Suppressor macrophage treated with lipopolysaccharide for 1 hour (primary cell): ENCODE measurements at regions not wholly inside any gene's neighbourhood (a gene's known extent, or its start where the extent isn't known, plus 50 kb on each side); places are given as distances from the start of the nearest gene placed in this dataset.

Experiments
- DNase-seq, 3 donors: peaks; one replicate each; pipeline ENCODE4 v3.0.0-alpha.2; 2020 to 2022

DNA sequence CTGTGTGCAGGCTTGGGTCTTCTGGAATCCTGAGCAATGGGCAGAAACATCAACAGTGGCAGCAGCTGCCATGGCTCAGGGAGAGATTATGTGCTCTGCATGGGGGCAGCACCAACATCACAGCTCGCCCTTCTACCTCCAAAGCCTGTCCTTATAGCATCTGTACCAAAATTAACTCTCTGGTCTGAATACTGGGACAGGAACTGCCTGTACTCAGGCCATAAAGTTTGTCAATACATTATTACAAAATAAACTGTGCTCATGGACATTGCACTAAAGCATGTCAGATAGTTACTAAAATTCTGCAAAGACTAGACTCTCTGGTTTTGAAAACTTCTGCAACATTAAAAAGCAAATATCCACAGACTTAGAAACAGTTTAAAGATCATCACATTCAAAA lies 91.6 kb downstream of the ZC3H11B start:
- DNase-seq, result no peak

DNA sequence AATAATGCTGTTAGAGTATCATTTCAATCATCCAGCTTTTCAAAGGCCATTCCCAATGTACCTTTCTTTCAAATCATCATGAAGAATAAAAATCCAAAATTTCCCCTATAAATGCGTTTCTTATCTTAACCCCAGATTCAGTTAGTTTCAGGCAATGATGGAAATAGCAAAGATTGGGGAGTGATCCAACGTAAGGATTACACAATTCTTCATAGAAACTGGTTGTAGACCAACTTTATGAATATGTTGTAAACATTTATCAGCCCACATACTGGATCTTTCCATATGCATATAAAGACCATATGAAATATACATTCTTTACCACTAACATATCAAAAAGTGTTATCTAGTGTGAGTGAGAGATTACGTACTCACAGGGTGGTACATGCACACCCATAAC lies 92.7 kb downstream of the ZC3H11B start:
- DNase-seq, result no peak

DNA sequence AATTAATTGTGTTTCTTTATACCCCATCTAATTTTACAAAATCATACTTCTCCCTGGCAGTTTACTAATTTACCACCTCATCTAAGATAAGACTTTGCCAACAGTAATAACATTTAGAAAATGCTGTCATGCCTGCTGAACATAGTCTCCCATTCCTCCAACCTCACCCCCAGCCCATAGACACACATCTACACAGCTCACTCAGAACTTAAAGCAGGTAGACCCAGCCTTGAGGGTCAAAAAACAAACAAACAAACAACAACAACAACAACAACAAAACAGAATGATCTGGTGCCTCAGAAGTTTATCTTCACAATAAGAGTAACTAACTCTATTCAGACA lies 94.0 kb downstream of the ZC3H11B start:
- DNase-seq, result no peak

DNA sequence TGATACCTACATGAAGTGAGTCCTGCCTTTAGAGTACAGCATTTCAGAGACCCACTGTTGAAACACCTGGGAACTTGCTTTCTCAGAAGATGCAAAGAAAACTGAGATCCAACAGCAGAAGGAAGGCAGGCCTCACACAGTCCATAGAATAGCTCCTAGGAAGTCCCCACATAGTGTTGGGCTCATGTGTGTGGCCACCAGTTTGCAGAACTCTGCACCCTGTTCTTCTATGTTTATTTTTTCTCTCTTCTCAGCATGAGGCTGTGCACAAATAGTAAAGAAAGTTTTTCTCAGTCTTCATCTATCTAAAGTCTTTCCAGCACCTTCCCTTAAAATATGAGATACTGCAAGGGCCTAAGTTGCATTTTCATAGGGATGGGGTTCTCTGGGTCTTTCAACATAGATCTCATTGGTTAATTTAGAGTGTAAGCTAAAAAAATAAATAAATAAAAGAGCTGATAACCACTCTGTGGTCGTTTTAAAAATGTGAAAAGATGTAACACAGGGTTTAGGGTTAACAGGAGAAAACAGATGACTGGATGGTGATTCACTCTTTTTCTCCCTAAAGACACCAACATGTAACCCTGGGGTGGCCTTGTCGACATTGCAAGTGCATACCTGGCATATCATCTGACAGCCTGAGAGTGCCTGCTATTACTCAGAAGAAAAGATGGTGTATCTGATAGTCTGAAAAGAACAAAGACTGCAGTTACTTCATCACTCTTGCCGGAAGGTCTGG lies 94.6 kb downstream of the ZC3H11B start:
- no peak for DNase-seq

DNA sequence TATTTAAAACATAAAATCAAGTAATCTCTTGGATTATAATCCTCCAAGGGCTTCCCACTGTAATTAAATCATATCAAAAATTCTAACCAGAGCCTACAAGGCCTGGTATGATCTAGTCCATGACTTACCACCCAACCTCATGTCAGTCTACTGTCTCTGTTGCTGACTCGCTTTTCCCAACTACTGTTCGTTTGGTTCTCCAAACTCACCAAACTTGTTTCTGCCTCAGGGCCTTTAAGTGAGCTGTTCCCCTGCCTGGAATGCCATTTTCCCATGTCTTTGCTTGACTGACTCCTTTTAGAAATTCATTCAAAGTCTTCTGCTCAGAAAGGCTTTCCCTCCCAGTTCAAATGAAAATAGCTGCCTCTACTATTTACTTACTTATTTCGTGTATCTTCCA lies 95.9 kb downstream of the ZC3H11B start:
- DNase-seq, result no peak

DNA sequence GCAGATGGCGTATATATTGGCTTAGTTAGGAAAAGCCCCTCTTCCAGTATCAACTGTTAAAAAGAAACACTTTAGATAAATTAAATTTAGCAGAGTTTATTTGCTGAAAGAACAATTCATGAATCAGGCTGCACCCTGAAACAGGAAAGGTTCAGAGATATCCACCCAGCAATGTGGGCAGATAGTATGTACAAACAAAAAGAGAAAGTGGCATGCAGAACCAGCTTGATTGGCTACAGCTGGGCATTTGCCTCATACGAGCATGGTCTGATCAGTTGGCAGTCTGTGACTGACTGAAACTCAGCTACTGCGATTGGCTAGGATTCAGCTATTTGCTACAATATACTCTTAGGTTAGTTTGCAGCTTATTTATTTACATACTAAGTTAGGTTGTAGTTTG lies 98.2 kb downstream of the ZC3H11B start:
- no peak for DNase-seq

DNA sequence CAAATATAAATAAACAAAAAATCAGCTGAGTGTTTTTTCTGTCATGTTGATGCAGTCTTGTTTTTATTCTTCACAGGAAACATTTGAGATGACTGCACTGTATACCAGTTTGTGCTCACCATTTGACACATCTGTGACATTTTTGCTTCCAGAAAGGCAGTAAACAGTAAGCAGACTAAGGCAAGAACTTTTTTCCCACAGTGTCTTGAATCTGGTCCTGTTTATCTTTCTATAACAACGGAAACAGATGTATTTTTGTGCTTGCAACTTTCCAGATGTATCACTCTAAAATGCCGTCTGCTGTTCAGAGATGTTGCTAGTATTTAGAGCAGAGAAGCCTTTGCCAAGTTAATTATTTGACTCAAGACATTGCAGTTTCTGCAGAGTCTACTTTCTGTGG lies 105.5 kb downstream of the ZC3H11B start:
- no peak for DNase-seq

DNA sequence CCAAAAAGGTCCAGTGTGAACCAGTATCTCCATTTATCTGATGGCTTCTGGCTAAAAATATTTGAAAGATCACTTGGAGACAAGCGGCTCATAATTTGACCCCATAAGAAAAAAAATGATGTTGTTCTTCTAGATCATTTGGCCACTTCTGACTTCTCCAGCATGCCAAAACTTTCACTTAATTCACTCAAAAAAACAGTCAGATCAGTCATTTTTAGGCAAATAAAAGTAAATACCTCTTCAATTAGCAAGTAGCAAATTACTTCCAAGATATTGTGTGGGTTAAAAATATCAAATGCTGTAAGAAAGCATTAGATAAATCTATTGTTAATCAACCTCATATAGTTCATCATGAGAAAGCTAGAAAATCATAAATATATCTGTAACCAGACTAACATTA lies 106.0 kb downstream of the ZC3H11B start:
- no peak for DNase-seq

DNA sequence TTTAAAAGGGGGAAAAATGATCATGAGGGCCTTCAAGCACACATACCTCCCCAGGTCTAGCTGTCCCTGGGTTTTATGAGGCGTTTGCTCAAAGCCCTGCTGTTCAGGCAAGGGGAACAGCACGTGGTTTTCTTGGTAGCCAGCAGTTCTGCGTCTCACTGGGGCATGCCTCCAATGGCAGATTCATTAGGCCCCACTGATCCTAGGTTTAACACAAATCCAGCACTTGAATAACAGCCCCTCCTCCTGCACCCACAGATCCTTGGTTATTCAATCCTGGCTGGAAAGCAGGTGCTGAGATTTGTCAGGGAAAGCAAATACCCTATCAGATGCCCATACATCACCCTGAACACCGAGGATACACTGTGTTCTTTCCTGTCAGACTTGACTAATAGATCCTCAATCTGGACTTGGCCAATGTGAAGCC lies 106.4 kb downstream of the ZC3H11B start:
- no peak for DNase-seq

DNA sequence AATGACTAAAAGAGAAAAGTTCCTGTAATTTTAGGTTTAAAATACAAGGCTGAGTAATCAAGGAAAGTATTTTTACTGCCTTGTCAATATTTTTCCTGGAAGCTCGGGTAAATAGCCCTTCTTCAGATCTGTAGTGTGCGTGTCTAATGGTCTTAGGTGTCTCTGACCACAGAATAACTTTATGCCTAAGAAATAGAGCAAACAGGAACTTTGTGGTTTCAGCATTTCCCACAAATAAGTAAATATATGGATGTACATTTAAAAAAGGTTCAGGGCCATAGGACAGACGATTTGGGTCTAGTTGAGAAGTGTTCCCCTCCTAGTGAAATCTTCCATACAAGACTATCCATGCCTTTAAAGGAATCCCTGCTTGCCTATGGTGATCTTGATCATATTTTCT lies 107.0 kb downstream of the ZC3H11B start:
- DNase-seq, result no peak

DNA sequence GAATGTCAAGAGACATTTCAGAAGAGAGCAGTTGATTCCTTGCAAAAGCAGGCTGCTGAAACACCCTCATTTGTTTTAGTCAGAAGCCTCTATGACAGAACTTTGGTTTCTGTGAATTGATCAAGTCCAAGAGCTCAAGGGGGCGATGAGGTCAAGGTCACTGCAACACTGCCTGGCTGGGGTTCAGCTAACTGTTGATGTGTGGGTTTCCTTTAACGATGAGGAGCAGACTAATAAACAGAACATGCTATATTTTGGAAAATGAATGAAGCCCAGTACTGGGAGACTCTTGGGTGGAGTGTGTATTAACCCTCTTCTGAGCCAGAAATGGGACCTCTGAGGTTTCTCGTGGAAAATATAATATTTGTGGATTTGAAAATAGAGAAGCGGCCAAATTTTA lies 109.3 kb downstream of the ZC3H11B start:
- no peak for DNase-seq

DNA sequence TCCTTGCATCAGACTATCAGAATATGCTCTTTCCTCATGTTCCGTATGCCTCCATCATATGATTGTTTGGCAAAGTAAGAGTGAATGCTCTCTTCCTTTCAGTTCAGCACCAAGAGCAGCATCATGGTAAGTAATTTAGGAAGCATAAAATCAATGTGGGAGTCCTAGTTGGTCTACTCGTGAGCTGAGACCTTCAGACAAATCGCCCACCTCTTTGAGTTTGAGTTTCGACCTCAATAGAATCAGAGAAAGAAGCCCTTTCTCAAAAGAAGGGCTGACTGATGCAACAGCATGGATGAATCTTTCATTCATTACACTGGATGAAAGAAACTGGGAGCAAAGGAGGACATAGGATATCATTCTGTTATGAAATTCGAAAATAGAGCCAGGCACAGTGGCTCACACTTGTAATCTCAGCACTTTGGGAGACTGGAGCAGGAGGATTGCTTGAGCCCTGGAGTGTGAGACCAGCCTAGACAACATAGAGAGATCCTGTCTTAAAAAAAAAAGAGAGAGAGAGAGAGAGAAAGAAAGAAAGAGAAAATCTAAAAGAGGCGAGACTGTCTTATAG lies 112.5 kb downstream of the ZC3H11B start:
- no peak for DNase-seq

DNA sequence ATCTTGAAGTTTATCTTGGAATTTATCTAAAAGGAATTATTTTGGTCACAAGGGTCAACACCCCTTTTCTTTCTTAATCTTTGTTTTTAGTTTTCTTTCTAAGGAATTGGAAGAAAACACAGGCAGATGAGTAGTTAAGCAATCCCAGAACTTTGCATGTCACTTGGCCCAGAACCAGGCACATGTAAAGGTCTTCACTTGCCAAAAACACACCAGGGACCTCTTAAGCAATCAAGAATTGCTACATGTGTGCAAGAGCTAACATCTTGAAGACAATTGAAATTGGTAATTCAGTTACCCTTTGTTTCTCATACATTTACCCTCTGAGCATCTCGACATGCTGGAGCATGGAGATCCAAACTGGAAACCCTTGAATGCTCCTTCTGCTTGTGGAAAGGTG lies 114.2 kb downstream of the ZC3H11B start:
- DNase-seq, result no peak

DNA sequence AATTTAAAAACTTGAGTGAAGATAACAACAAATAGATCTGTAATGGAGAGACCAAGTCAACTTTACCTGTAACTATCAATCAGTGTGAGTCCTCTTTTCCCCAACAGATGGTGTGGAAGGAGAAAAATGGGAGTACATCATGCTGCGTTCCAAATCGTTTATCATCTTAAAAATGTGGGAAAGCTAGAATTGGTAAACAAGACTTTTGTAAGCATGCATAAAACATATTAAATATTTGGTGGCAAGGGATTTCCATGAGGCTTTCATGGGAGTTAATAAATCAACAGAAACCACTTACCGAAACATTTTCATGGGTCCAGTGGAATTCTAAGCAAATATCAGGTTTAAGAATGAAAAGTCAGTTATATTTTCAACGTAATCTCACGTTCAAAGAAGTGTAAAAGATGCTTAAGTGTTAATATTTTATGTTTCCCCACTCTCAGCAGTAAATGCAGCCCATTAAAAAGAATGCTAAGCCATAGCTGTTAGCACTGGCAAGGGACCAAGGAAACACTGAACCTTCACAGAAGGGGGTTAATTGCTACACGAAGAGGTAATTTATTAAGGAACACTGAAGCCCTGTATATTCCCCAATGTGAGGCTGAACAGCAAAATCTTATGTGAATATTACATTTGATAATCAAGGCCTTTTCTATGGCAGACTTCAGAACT lies 117.0 kb downstream of the ZC3H11B start:
- no peak for DNase-seq

DNA sequence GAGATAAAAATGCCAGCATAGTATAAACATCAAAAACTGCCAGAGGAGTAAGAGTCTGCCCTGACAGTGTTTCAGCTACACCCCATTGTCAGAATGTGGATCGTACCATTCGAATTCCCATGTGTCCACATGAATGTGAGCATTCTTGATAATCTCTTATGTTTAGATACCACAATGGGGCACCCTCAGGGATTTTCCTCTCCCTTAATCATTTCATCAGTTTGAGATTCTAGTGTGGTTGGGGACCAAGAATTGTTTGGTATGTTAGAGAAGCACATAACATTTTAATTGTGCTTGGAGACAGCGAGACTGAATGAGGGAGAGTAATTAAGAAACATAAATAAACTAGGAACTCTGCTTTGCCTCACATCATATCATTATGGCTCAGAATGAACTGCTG lies 120.2 kb downstream of the ZC3H11B start:
- DNase-seq, result no peak

DNA sequence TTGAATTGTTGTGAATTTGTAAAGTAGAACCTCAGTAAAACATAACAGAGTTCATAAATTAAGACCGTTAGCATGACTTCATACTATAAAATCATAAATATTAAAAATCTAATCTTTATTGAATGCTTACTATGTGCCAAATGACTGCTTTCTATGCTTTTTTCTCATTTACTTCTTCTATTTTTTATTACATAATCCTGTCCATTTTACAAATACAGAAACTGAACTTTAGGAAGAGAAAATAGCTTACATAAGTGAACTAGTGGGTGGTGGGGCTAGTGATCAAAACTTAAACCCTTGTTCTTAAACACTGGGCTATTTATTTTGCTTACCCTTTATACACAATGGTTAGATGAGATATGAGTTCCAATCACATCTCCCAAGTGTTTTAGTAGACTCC lies 122.3 kb downstream of the ZC3H11B start:
- DNase-seq, result peak; percentile 17 to 67 (median 53)

DNA sequence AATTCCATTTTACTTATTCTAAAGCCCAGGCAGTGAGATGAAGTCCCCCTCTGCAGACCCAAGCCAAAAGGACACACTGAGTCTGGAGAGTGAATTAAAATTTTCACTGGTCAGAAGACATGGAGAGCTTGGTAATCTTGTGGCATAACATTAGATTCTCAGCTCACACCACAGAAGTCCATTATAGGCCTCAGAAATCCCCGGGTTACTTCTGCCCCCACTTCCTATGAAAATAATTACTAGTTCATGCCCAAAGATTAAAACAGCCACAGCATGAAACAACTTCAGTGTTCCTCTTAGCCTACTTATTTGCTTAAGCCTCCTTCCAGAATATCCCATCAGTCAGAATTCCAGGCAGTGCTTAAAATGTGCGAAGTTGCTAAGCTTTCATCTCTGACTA lies 123.3 kb downstream of the ZC3H11B start:
- DNase-seq, result peak in 1 of 3 donors; percentile 19

DNA sequence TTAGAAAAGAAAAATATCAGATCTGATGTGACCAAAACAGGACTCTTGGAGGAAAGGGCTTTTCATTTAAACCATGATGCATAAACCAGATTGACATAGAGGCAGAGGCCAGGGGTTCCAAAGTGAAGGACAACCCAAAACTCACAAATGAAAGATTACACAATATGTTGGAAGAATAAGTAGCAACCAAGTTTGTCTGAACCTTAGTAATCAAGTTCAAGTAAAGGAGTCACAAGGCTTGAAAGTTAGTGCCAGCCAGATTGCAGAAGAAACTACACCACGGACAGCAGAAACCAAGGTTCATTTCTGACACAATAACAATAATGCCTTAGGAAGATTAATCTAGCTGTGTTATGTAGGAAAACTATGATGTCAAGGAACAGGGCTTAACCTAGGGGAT lies 124.6 kb downstream of the ZC3H11B start:
- DNase-seq, result peak in 1 of 3 donors; percentile 18

DNA sequence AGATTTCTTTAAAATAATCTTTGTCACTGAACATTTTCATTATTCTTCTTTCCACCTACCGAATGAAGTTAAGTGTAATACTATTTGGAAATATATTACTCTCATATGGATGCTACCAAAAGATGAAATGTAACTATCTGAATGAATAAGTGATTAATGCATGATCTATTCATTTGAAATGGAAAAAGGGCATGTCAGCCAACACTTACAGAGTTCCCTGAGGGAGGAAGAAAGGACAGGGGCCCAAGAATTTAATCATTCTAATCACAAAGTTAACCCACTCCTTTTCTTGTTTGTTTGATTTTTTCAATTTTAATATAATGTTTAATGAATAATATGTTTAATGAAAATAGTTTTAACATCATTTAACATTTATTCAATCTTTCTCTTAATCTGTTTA lies 129.4 kb downstream of the ZC3H11B start:
- DNase-seq, result no peak

DNA sequence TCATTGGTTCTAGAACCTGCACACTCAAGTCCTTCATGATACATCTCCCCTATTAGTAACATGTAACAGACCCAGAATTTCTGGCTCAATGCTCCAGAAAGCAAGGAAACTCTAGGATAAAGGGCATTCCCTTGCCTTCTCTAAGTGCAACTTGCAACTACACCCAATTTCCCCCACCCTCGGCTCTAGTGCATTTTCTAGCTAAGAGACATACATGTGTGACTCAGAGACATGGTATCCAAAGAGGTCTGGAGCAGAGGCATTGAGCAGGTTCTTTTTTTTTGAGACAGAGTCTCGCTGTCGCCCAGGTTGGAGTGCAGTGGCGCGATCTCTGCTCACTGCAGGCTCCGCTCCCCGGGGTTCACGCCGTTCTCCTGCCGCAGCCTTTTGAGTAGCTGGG lies 132.9 kb downstream of the ZC3H11B start:
- no peak for DNase-seq

DNA sequence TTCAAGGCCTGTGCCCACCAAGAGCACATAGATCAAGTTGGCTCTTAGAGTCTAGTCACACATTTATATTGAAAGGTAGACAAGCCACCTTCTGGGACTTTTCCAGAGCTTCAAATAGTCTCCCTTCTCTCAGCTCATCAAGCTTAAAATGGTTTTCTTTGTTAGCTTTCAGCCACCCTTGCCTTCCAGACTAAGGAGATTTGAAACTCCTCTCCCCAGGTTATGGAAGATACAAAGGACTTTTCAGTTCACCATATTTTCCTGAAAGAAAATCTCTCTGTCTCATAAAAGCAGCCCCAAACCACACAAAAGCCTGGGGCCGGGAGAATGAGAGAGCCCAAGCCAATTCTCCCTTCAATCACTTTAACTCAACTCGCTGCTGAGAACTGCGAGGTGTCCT lies 134.1 kb downstream of the ZC3H11B start:
- DNase-seq, result no peak

DNA sequence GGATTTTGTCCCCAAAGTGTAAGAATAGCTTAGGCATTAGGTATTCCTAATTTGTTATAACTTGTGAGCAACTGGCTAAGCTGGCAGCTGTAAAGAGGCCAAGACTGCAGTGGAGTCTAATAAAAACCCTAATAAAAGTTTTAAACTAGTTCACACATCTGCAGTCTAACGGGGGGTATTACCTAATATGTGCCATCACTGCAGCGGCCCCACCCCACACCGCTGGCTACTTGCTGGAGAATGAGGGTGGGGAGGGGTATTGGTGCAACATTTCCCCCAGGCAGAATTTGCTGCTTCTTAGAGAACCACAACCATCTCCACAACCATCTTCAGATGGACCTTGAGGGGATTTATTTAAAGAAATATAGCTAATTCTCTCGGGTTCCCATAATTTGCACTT lies 135.0 kb downstream of the ZC3H11B start:
- DNase-seq, result no peak

DNA sequence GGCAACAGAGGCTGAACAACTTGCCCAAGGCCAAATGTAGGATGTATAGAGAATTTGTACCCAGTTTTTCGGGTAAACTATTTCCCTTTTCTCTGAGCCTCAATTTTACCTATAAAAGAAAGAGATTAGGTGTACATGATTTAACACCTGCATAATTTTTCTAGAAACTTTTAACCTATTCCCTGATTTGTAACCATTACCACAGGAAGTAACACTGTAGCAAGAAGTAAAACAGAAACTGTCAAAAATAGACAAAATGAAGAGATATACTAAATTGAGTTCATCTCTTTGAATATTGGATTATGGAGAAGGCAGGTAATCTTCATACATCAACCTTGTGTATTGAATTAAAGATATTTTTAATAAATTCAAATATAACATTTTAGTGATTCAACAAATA lies 136.2 kb downstream of the ZC3H11B start:
- no peak for DNase-seq

DNA sequence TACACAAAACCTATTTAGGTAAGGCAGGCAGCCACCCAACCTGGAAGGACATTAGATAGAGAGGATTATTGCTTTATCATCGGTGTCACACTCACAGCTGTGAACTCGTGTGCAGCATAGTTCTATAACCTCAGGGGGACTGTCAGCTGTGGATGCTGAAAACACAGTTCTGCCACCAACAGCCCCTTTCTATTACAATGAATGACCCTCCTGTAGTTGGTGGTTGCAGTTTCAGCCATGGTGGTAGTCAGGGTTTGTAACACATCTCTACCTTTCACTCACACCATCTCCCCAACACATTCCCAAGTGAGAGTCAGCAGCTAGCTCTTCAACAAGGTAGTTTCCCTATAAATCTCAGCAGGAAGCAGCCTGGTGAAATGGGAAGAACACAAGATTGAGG lies 136.8 kb downstream of the ZC3H11B start:
- no peak for DNase-seq

DNA sequence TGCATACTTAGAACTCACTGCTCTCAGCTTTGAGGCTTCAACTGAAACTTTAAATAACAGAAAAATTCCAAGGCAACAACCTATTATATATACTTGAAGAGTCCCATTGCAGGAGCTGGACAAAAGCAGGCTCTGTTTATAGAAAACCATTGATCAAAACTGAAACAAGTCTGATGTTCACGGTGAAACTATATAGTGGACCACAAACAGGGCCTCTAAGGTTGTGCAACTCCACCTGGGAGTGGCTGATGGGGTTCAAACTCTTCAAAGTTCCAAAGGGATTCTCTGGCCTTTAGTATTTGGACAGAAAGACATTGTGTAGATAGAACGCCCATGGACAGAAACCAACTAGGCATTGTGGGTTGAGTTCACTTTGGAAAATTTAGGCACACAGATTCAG lies 140.3 kb downstream of the ZC3H11B start:
- DNase-seq, result no peak
